ENCODE measurements at regions not wholly inside any gene's neighbourhood (a gene's known extent, or its start where the extent isn't known, plus 50 kb on each side); places are given as distances from the start of the nearest gene placed in this dataset.

DNA sequence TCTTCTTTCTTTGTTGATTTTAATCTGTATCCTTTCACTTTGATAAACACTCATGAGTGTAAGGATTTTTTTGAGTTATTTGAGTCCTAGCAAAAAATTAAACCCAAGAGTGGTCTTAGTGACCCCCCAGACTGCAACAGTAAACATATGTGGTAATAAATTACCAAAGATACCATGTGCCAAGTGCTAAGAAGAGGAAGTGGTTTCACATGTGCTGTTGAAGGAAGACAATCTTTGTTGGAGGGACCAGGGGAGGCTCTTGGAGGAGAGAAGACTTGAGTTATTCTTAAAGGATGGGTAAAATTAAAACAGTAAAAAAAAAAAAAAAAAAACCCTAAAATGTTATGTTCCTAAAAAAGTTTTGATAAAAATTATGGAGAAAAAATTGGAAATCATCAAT, 150.2 kb downstream of the SEC23IP start:
- TF ChIP-seq, protein P1, sequence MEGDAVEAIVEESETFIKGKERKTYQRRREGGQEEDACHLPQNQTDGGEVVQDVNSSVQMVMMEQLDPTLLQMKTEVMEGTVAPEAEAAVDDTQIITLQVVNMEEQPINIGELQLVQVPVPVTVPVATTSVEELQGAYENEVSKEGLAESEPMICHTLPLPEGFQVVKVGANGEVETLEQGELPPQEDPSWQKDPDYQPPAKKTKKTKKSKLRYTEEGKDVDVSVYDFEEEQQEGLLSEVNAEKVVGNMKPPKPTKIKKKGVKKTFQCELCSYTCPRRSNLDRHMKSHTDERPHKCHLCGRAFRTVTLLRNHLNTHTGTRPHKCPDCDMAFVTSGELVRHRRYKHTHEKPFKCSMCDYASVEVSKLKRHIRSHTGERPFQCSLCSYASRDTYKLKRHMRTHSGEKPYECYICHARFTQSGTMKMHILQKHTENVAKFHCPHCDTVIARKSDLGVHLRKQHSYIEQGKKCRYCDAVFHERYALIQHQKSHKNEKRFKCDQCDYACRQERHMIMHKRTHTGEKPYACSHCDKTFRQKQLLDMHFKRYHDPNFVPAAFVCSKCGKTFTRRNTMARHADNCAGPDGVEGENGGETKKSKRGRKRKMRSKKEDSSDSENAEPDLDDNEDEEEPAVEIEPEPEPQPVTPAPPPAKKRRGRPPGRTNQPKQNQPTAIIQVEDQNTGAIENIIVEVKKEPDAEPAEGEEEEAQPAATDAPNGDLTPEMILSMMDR (IDR thresholded peaks at IDR 0.05), result no peak
- no peak for TF ChIP-seq POLR2A (IDR thresholded peaks at IDR 0.05)

Data from thyroid gland (tissue), 4 donors.